Tibial artery (tissue), 4 donors: ENCODE measurements at regions not wholly inside any gene's neighbourhood (a gene's known extent, or its start where the extent isn't known, plus 50 kb on each side); places are given as distances from the start of the nearest gene placed in this dataset.

Source experiments
- DNase-seq, 2 donors: peaks; one replicate each; pipeline ENCODE4 v3.0.0-alpha.2; 2019
- H3K27ac ChIP-seq, 2 donors: fragments of 200-600 bp; sonication (generic) in 1 of 2; 1 replicate in 1 of 2; 2 replicates in 1 of 2; pipeline ENCODE4 v1.5.1; 2018 to 2019; ENCODE audit warnings: mild to moderate bottlenecking in 1 of 2
- H3K27me3 ChIP-seq, 2 donors: fragments of 200-600 bp; sonication (generic) in 1 of 2; one replicate each; pipeline versions ENCODE4 v1.5.1 to v1.6.0; 2016 to 2019
- H3K36me3 ChIP-seq, 3 donors: fragments of 200-600 bp; sonication (generic) in 2 of 3; one replicate each; pipeline ENCODE4 v1.5.1; 2016 to 2019; ENCODE audit warnings: mild to moderate bottlenecking in 2 of 3
- H3K4me1 ChIP-seq, 4 donors: fragments of 200-600 bp; sonication (generic) in 2 of 4; 1 replicate in 3 of 4; 2 replicates in 1 of 4; pipeline ENCODE4 v1.5.1; 2016 to 2019
- H3K4me3 ChIP-seq, 2 donors: fragments of 200-600 bp; sonication (generic) in 1 of 2; 1 replicate in 1 of 2; 2 replicates in 1 of 2; pipeline ENCODE4 v1.5.1; 2018 to 2019; ENCODE audit warnings: mild to moderate bottlenecking in 2 of 2
- H3K9me3 ChIP-seq, 3 donors: fragments of 200-600 bp; sonication (generic) in 1 of 3; one replicate each; pipeline ENCODE4 v1.5.1; 2016 to 2019
- CTCF ChIP-seq, 2 experiments: fragments of 200-600 bp in 1 of 2; fragments of 450-650 bp in 1 of 2; IDR thresholded peaks; one replicate each; pipeline ENCODE4 v1.5.1; 2017 to 2019; ENCODE audit warnings: antibody characterized with exemption in 2 of 2, mild to moderate bottlenecking in 1 of 2, moderate library complexity in 1 of 2
- intact Hi-C: fragments of 100-400 bp; cut with DNase I; formaldehyde crosslinking; loops from one replicate; pipeline ENCODE4 v1.15.0; 2023; ENCODE audit warnings: low total_unique reads

- Histone ChIP-seq H3K9me3 (no peaks in the 10 kb centered on the region), H3K27me3 (no peaks in the 10 kb centered on the region), H3K4me3 (no peak overlapping the region), H3K4me1 (no peaks in the 10 kb centered on the region), H3K36me3 (no peaks in the 10 kb centered on the region), H3K27ac (no peak overlapping the region)
- TF ChIP-seq CTCF (IDR thresholded peaks at IDR 0.05) = no peak
- intact Hi-C loops = no loop called here
- no peak for DNase-seq
These were observed 583.5 kb downstream of the DOK5 start for GRCh38 chr20:55058938-55059337.

- Histone ChIP-seq H3K27ac (no peak overlapping the region), H3K4me3 (no peak overlapping the region), H3K9me3 (no peaks in the 10 kb centered on the region), H3K27me3 (no peaks in the 10 kb centered on the region), H3K4me1 (no peaks in the 10 kb centered on the region), H3K36me3 (no peaks in the 10 kb centered on the region)
- no peak for DNase-seq
- peak in 1 of 2 experiments; percentile 15 for TF ChIP-seq CTCF (IDR thresholded peaks at IDR 0.05)
- intact Hi-C loops = no loop called here
These were observed 582.5 kb downstream of the DOK5 start for GRCh38 chr20:55057779-55058415.

GRCh38 chr20:55054453-55054852, 579.1 kb downstream of the DOK5 start:
- DNase-seq = no peak
- H3K36me3 ChIP-seq = no peaks in the 10 kb centered on the region
- no peaks in the 10 kb centered on the region for H3K9me3 ChIP-seq
- intact Hi-C loops = no loop called here
- H3K4me1 ChIP-seq = no peaks in the 10 kb centered on the region
- H3K27me3 ChIP-seq = no peaks in the 10 kb centered on the region
- H3K27ac ChIP-seq = no peak overlapping the region
- TF ChIP-seq CTCF (IDR thresholded peaks at IDR 0.05) = no peak
- no peak overlapping the region for H3K4me3 ChIP-seq

GRCh38 chr20:55053389-55053788, 578.0 kb downstream of the DOK5 start:
- no peaks in the 10 kb centered on the region for H3K27me3 ChIP-seq
- H3K27ac ChIP-seq = no peak overlapping the region
- intact Hi-C loops = no loop called here
- no peak for TF ChIP-seq CTCF (IDR thresholded peaks at IDR 0.05)
- no peak overlapping the region for H3K4me3 ChIP-seq
- H3K4me1 ChIP-seq = no peaks in the 10 kb centered on the region
- H3K36me3 ChIP-seq = no peaks in the 10 kb centered on the region
- no peaks in the 10 kb centered on the region for H3K9me3 ChIP-seq
- DNase-seq = no peak

GRCh38 chr20:55052459-55052858, 577.1 kb downstream of the DOK5 start:
- no peak for DNase-seq
- no peak for TF ChIP-seq CTCF (IDR thresholded peaks at IDR 0.05)
- no peak overlapping the region for H3K27ac ChIP-seq
- intact Hi-C loops = no loop called here
- H3K4me3 ChIP-seq = no peak overlapping the region
- no peaks in the 10 kb centered on the region for H3K36me3 ChIP-seq
- no peaks in the 10 kb centered on the region for H3K9me3 ChIP-seq
- H3K27me3 ChIP-seq = no peaks in the 10 kb centered on the region
- H3K4me1 ChIP-seq = no peaks in the 10 kb centered on the region

GRCh38 chr20:55038684-55039083, 563.3 kb downstream of the DOK5 start:
- no peaks in the 10 kb centered on the region for H3K27me3 ChIP-seq
- no peaks in the 10 kb centered on the region for H3K4me1 ChIP-seq
- no peaks in the 10 kb centered on the region for H3K36me3 ChIP-seq
- intact Hi-C loops = no loop called here
- TF ChIP-seq CTCF (IDR thresholded peaks at IDR 0.05) = no peak
- H3K9me3 ChIP-seq = peaks cover 0 to 4% (median 0%) of the 10 kb centered on the region in 3 donors
- DNase-seq = no peak
- H3K4me3 ChIP-seq = no peak overlapping the region
- H3K27ac ChIP-seq = no peak overlapping the region
